ENCODE measurements at regions not wholly inside any gene's neighbourhood (a gene's known extent, or its start where the extent isn't known, plus 50 kb on each side); places are given as distances from the start of the nearest gene placed in this dataset.

- TF ChIP-seq CTCF (IDR thresholded peaks at IDR 0.05), result no peak
- no peaks in the 10 kb centered on the region for H3K4me1 ChIP-seq (ENCODE audit: low read depth)
- no peak overlapping the region for H3K4me3 ChIP-seq
- ATAC-seq, result peak; percentile 62
- peak in 2 of 3 donors; percentile 34 to 43 for DNase-seq
- intact Hi-C loops (cut with DNase I, micrococcal nuclease), result no loop called here
- H3K36me3 ChIP-seq (ENCODE audit: low read depth), result no peaks in the 10 kb centered on the region
- H3K9me3 ChIP-seq, result no peaks in the 10 kb centered on the region
Observed at GRCh38 chr11:116170526-116171120, 602.2 kb downstream of the BUD13 start.

- Histone ChIP-seq H3K9me3 (no peaks in the 10 kb centered on the region), H3K36me3 (ENCODE audit: low read depth) (no peaks in the 10 kb centered on the region), H3K4me3 (no peak overlapping the region), H3K4me1 (ENCODE audit: low read depth) (no peaks in the 10 kb centered on the region)
- no peak for TF ChIP-seq CTCF (IDR thresholded peaks at IDR 0.05)
- intact Hi-C loops (cut with DNase I, micrococcal nuclease), result no loop called here
- no peak for DNase-seq
- no peak for ATAC-seq
Observed at GRCh38 chr11:116169776-116170175, 603.0 kb downstream of the BUD13 start.

- intact Hi-C loops (cut with DNase I, micrococcal nuclease), result no loop called here
Observed at GRCh38 chr11:116168459-116168787, 604.4 kb downstream of the BUD13 start.

GRCh38 chr11:116167706-116168458 lies 604.9 kb downstream of the BUD13 start:
- DNase-seq (no peak), ATAC-seq (no peak)
- Histone ChIP-seq H3K9me3 (no peaks in the 10 kb centered on the region), H3K36me3 (ENCODE audit: low read depth) (no peaks in the 10 kb centered on the region), H3K4me1 (ENCODE audit: low read depth) (no peaks in the 10 kb centered on the region), H3K4me3 (no peak overlapping the region)
- intact Hi-C loops (cut with DNase I, micrococcal nuclease), result no loop called here
- TF ChIP-seq CTCF (IDR thresholded peaks at IDR 0.05), result no peak

More at GRCh38 chr11:116168459-116168787, 604.4 kb downstream of the BUD13 start:
- Histone ChIP-seq H3K9me3 (no peaks in the 10 kb centered on the region), H3K4me3 (no peak overlapping the region), H3K36me3 (ENCODE audit: low read depth) (no peaks in the 10 kb centered on the region), H3K4me1 (ENCODE audit: low read depth) (no peaks in the 10 kb centered on the region)
- ATAC-seq, result no peak
- no peak for DNase-seq
- TF ChIP-seq CTCF (IDR thresholded peaks at IDR 0.05), result no peak

GRCh38 chr11:116166573-116167465 lies 606.0 kb downstream of the BUD13 start:
- intact Hi-C loops (cut with DNase I, micrococcal nuclease), result no loop called here
- Histone ChIP-seq H3K9me3 (no peaks in the 10 kb centered on the region), H3K36me3 (ENCODE audit: low read depth) (no peaks in the 10 kb centered on the region), H3K4me3 (no peak overlapping the region), H3K4me1 (ENCODE audit: low read depth) (no peaks in the 10 kb centered on the region)
- no peak for DNase-seq
- TF ChIP-seq CTCF (IDR thresholded peaks at IDR 0.05), result no peak
- ATAC-seq, result no peak
